ENCODE measurements at regions not wholly inside any gene's neighbourhood (a gene's known extent, or its start where the extent isn't known, plus 50 kb on each side); places are given as distances from the start of the nearest gene placed in this dataset.

GRCh38 chr10:106473129-106473685, 691.3 kb downstream of the SORCS1 start:
- no peak for TF ChIP-seq POLR2A (IDR thresholded peaks at IDR 0.05)
- TF ChIP-seq CTCF (IDR thresholded peaks at IDR 0.05), result no peak
- TF ChIP-seq POLR2AphosphoS5 (IDR thresholded peaks at IDR 0.05), result no peak
